Neural progenitor cell (in vitro differentiated cells): ENCODE measurements at regions not wholly inside any gene's neighbourhood (a gene's known extent, or its start where the extent isn't known, plus 50 kb on each side); places are given as distances from the start of the nearest gene placed in this dataset.

Experiments
- DNase-seq: peaks from one replicate; pipeline ENCODE4 v3.0.0-alpha.2; 2016; ENCODE audit warnings: low spot score
- H2AFZ ChIP-seq: fragments of 200-600 bp; sonication (generic); replicated peaks from 2 replicates; pipeline ENCODE4 v1.6.1; 2016; ENCODE audit warnings: antibody characterized with exemption
- H3F3A ChIP-seq: fragments of 200-600 bp; sonication (generic); 2 replicates; pipeline ENCODE4 v1.6.1; 2016; ENCODE audit warnings: antibody characterized with exemption, low read depth
- H3K27ac ChIP-seq: fragments of 200-600 bp; sonication (generic); 2 replicates; pipeline ENCODE4 v1.5.1; 2016; ENCODE audit warnings: mild to moderate bottlenecking
- H3K27me3 ChIP-seq: fragments of 200-600 bp; sonication (generic); 2 replicates; pipeline ENCODE4 v1.6.1; 2016; ENCODE audit warnings: mild to moderate bottlenecking, moderate library complexity
- H3K36me3 ChIP-seq: fragments of 200-600 bp; sonication (generic); 2 replicates; pipeline ENCODE4 v1.5.1; 2016
- H3K4me1 ChIP-seq: fragments of 200-600 bp; sonication (generic); 2 replicates; pipeline ENCODE4 v1.6.1; 2016; ENCODE audit warnings: mixed run types
- H3K4me2 ChIP-seq: fragments of 200-600 bp; sonication (generic); 2 replicates; pipeline ENCODE4 v1.6.1; 2016
- H3K4me3 ChIP-seq: fragments of 200-600 bp; sonication (generic); 2 replicates; pipeline ENCODE4 v1.5.1; 2016
- H3K79me2 ChIP-seq: fragments of 200-600 bp; sonication (generic); 2 replicates; pipeline ENCODE4 v1.6.1; 2016; ENCODE audit warnings: low read depth
- H3K9ac ChIP-seq: fragments of 200-600 bp; sonication (generic); 2 replicates; pipeline ENCODE4 v1.6.1; 2016
- H3K9me3 ChIP-seq: fragments of 200-600 bp; sonication (generic); 2 replicates; pipeline ENCODE4 v1.5.1; 2016; ENCODE audit warnings: low read depth
- H4K20me1 ChIP-seq: fragments of 200-600 bp; sonication (generic); 2 replicates; pipeline ENCODE4 v1.6.1; 2016; ENCODE audit warnings: low read depth
- H3K27ac Mint-ChIP-seq: 3 replicates; pipeline ENCODE4 v1.8.0; 2021; ENCODE audit warnings: mixed read lengths
- H3K27me3 Mint-ChIP-seq: 2 replicates; pipeline ENCODE4 v1.8.0; 2022; ENCODE audit warnings: low read depth, mild to moderate bottlenecking, inconsistent platforms, moderate library complexity, mixed read lengths; ENCODE audit not compliant: insufficient read depth
- H3K36me3 Mint-ChIP-seq: 3 replicates; pipeline ENCODE4 v1.8.0; 2021; ENCODE audit warnings: mixed read lengths
- H3K4me1 Mint-ChIP-seq: 3 replicates; pipeline ENCODE4 v1.8.0; 2021; ENCODE audit warnings: mixed read lengths
- H3K4me3 Mint-ChIP-seq: 3 replicates; pipeline ENCODE4 v1.8.0; 2021; ENCODE audit warnings: mild to moderate bottlenecking, moderate library complexity, mixed read lengths
- H3K9me3 Mint-ChIP-seq: 3 replicates; pipeline ENCODE4 v1.8.0; 2020; ENCODE audit warnings: mixed read lengths
- EZH2 ChIP-seq: fragments of 200-600 bp; sonication (generic); IDR thresholded peaks from 2 replicates; pipeline ENCODE4 v1.6.1; 2017; ENCODE audit warnings: antibody characterized with exemption, mild to moderate bottlenecking, moderate library complexity
- EZH2phosphoT487 ChIP-seq: fragments of 200-600 bp; sonication (generic); IDR thresholded peaks from 2 replicates; pipeline ENCODE4 v1.6.1; 2017; ENCODE audit warnings: antibody characterized with exemption
- TF ChIP-seq, protein P1 (sequence below): fragments of 200-600 bp; sonication (generic); IDR thresholded peaks from 2 replicates; pipeline ENCODE4 v1.5.1; 2017; ENCODE audit warnings: antibody characterized with exemption, mild to moderate bottlenecking

DNA sequence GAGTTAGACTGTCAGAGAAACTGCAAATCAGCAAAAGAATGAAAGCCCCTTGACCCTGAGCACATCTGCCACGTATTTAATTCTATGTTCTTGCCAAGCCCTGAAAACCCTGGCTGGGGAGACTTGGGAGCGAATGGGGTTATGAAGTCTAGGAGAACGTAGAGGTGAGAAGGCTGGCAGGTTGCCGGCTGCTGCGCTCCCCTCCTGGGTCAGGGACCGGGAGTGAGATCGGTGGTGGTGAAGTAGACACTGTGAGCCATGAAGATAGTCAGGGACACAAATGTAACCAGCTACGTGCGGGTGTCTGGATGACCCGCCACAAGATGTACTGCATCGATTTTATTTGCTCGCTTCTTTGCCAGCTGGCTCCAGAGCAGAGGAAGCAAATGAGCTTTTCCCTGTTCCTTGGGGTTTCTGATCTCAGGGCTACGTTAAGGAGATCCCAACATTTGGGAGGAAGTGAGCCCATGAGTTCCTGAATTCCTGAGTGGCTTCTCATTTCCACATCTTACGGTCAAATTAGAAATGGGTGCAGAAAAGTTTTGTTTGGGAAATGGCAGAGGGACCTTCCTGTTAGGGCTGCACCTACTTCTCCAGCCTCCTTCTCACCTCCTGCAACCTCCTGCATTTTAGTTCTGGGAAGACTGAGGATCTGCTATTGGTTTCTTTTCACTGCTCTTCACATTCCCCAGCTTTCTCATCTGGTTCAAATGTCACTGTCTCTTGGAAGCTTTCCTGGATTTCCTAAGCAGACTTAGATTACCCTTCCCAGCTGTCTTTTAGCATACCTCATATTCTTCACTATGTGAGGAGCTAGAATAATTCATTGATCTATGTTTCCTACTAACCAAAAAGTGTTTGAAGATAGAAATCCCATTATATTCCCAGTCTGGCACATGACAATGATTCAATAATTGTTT, 360.6 kb downstream of the ZNF521 start:
- Mint-ChIP-seq H3K4me1 (peaks cover 48% of the 10 kb centered on the region), H3K36me3 (peaks cover 2% of the 10 kb centered on the region), H3K27me3 (peaks cover 5% of the 10 kb centered on the region), H3K4me3 (no peak overlapping the region), H3K9me3 (peaks cover 10% of the 10 kb centered on the region), H3K27ac (no peak overlapping the region)
- no peak overlapping the region for H3K9ac ChIP-seq
- H3K4me1 ChIP-seq, result peaks cover 24% of the 10 kb centered on the region
- H3K4me2 ChIP-seq, result no peak overlapping the region
- no peaks in the 10 kb centered on the region for H4K20me1 ChIP-seq
- H3K9me3 ChIP-seq, result no peaks in the 10 kb centered on the region
- H2AFZ ChIP-seq, result no peak overlapping the region
- peaks cover 23% of the 10 kb centered on the region for H3F3A ChIP-seq
- H3K36me3 ChIP-seq, result no peaks in the 10 kb centered on the region
- no peaks in the 10 kb centered on the region for H3K27me3 ChIP-seq
- H3K79me2 ChIP-seq, result no peaks in the 10 kb centered on the region
- no peak for DNase-seq
- TF ChIP-seq EZH2 (no peak), EZH2phosphoT487 (no peak)
- TF ChIP-seq, protein P1, sequence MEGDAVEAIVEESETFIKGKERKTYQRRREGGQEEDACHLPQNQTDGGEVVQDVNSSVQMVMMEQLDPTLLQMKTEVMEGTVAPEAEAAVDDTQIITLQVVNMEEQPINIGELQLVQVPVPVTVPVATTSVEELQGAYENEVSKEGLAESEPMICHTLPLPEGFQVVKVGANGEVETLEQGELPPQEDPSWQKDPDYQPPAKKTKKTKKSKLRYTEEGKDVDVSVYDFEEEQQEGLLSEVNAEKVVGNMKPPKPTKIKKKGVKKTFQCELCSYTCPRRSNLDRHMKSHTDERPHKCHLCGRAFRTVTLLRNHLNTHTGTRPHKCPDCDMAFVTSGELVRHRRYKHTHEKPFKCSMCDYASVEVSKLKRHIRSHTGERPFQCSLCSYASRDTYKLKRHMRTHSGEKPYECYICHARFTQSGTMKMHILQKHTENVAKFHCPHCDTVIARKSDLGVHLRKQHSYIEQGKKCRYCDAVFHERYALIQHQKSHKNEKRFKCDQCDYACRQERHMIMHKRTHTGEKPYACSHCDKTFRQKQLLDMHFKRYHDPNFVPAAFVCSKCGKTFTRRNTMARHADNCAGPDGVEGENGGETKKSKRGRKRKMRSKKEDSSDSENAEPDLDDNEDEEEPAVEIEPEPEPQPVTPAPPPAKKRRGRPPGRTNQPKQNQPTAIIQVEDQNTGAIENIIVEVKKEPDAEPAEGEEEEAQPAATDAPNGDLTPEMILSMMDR, result no peak
- no peak overlapping the region for H3K27ac ChIP-seq
- no peak overlapping the region for H3K4me3 ChIP-seq

DNA sequence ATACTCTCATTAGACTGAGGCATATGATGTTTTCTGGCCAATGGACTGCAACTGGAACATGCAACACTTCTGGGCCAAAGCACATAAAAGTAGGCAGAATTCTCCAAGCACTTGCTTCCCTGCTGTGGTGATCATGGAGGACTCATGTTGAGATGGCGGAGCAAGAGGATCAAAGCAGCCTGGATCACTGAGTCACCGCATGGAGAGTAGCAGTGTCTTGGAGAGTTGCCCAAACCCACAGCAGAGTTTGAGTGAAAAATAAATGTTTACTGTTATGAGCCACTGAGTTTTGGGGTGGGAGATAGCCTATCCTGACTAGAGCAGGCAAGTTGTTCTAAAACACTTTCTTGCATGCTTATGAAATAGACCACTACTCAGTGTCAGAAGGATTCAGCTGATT, 359.5 kb downstream of the ZNF521 start:
- no peak overlapping the region for H3K4me3 Mint-ChIP-seq
- H3K4me1 Mint-ChIP-seq, result peaks cover 37% of the 10 kb centered on the region

DNA sequence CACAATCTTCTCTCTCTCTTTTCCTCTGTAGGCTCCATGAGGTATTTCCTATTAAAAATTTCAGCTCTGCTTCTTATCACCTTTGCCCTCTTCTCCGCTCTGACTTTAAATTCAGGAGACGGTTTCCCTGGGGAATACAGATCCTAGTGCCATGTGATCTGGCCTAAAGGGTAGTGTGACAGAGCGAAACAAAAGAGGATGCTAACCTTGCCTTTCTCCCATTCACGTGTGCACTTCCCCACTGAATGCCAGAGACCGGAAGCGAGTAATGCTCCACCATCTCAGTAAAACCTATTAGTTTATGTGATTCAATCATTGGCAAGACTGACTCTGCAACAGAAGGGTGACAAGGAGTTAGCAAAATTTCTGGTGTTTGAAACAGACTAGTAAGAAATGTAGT, 358.3 kb downstream of the ZNF521 start:
- no peaks in the 10 kb centered on the region for H4K20me1 ChIP-seq
- no peaks in the 10 kb centered on the region for H3K79me2 ChIP-seq
- no peak overlapping the region for H3K4me2 ChIP-seq
- H3K9ac ChIP-seq, result no peak overlapping the region
- Mint-ChIP-seq H3K4me1 (peaks cover 26% of the 10 kb centered on the region), H3K27me3 (peaks cover 2% of the 10 kb centered on the region), H3K4me3 (no peak overlapping the region), H3K36me3 (peaks cover 2% of the 10 kb centered on the region), H3K9me3 (peaks cover 10% of the 10 kb centered on the region), H3K27ac (peak overlapping the region; percentile 65)
- H3F3A ChIP-seq, result peaks cover under 1% of the 10 kb centered on the region
- H2AFZ ChIP-seq, result no peak overlapping the region
- no peak overlapping the region for H3K4me3 ChIP-seq
- DNase-seq, result no peak
- H3K27me3 ChIP-seq, result no peaks in the 10 kb centered on the region
- H3K9me3 ChIP-seq, result no peaks in the 10 kb centered on the region
- no peaks in the 10 kb centered on the region for H3K36me3 ChIP-seq
- no peak overlapping the region for H3K27ac ChIP-seq
- H3K4me1 ChIP-seq, result peaks cover 1% of the 10 kb centered on the region
- no peak for TF ChIP-seq EZH2
- TF ChIP-seq, protein P1, result no peak
- no peak for TF ChIP-seq EZH2phosphoT487

More for the DNA sequence above, 359.5 kb downstream of the ZNF521 start:
- peaks cover 13% of the 10 kb centered on the region for H3K4me1 ChIP-seq
- no peaks in the 10 kb centered on the region for H3K9me3 ChIP-seq
- no peak overlapping the region for H3K4me2 ChIP-seq
- no peak overlapping the region for H3K9ac ChIP-seq
- peaks cover 12% of the 10 kb centered on the region for H3F3A ChIP-seq
- H3K36me3 ChIP-seq, result no peaks in the 10 kb centered on the region
- H3K4me3 ChIP-seq, result no peak overlapping the region
- no peak for TF ChIP-seq EZH2phosphoT487
- TF ChIP-seq, protein P1, result no peak
- TF ChIP-seq EZH2, result no peak
- H3K27ac ChIP-seq, result no peak overlapping the region
- no peaks in the 10 kb centered on the region for H4K20me1 ChIP-seq
- no peak overlapping the region for H2AFZ ChIP-seq
- Mint-ChIP-seq H3K9me3 (peaks cover 10% of the 10 kb centered on the region), H3K27me3 (peaks cover 5% of the 10 kb centered on the region), H3K36me3 (peaks cover 2% of the 10 kb centered on the region), H3K27ac (peak overlapping the region; percentile 72)
- no peak for DNase-seq
- H3K27me3 ChIP-seq, result no peaks in the 10 kb centered on the region
- no peaks in the 10 kb centered on the region for H3K79me2 ChIP-seq
